ENCODE measurements at regions not wholly inside any gene's neighbourhood (a gene's known extent, or its start where the extent isn't known, plus 50 kb on each side); places are given as distances from the start of the nearest gene placed in this dataset.
A peak's percentile ranks its signal among the peaks of the same experiment; 100 is the strongest.
"Not testable (repeated sequence)": the region's sequence is repeated elsewhere in the genome, so short reads cannot be mapped to it uniquely, and the experiment has no call there.

GRCh38 chr1:244297087-244297486 lies 154.6 kb downstream of the ADSS2 start:
- TF ChIP-seq CTCF (IDR thresholded peaks at IDR 0.05): no peak
- Histone ChIP-seq H3K4me1 (no peaks in the 10 kb centered on the region), H3K27ac (no peak overlapping the region), H3K27me3 (ENCODE audit: insufficient read depth in 3 of 3, low read length in 2 of 3) (no peaks in the 10 kb centered on the region), H3K9me3 (no peaks in the 10 kb centered on the region), H3K4me3 (no peak overlapping the region), H3K36me3 (ENCODE audit: insufficient read depth in 1 of 2, low read depth in 1 of 2) (no peaks in the 10 kb centered on the region)
- DNase-seq (no peak), ATAC-seq (no peak)
- intact Hi-C loops (cut with DNase I): no loop called here
- WGBS, 3 donors: 81 to 88% (median 87%) methylated on average over 3 of the region's 3 CpGs

- H3K9me3 ChIP-seq: no peaks in the 10 kb centered on the region
Measured at GRCh38 chr1:244297616-244298015, 154.1 kb downstream of the ADSS2 start.

GRCh38 chr1:244300029-244300375 lies 151.7 kb downstream of the ADSS2 start:
- H3K4me1 ChIP-seq; H3K36me3 ChIP-seq (ENCODE audit: insufficient read depth in 1 of 2, low read depth in 1 of 2); H3K27ac ChIP-seq; H3K27me3 ChIP-seq (ENCODE audit: insufficient read depth in 3 of 3, low read length in 2 of 3); H3K9me3 ChIP-seq; DNase-seq; intact Hi-C loops (cut with DNase I); ATAC-seq: not testable (repeated sequence)
- peak overlapping the region; percentile 58 for H3K4me3 ChIP-seq
- WGBS, 3 donors: 94 to 96% (median 96%) methylated on average over 12 of the region's 12 CpGs

More at GRCh38 chr1:244297616-244298015, 154.1 kb downstream of the ADSS2 start:
- no peak for TF ChIP-seq CTCF (IDR thresholded peaks at IDR 0.05)
- no peaks in the 10 kb centered on the region for H3K27me3 ChIP-seq (ENCODE audit: insufficient read depth in 3 of 3, low read length in 2 of 3)
- H3K36me3 ChIP-seq (ENCODE audit: insufficient read depth in 1 of 2, low read depth in 1 of 2): no peaks in the 10 kb centered on the region
- WGBS, 3 donors: 62 to 74% (median 65%) methylated on average over 7 of the region's 7 CpGs
- intact Hi-C loops (cut with DNase I): no loop called here
- no peak for ATAC-seq
- no peak overlapping the region for H3K27ac ChIP-seq
- DNase-seq: no peak
- H3K4me1 ChIP-seq: no peaks in the 10 kb centered on the region
- no peak overlapping the region for H3K4me3 ChIP-seq

- 92 to 93% (median 93%) methylated on average over 5 of the region's 5 CpGs for WGBS, 3 donors
- no peaks in the 10 kb centered on the region for H3K9me3 ChIP-seq
- ATAC-seq (no peak), DNase-seq (no peak)
- intact Hi-C loops (cut with DNase I): no loop called here
- H3K36me3 ChIP-seq (ENCODE audit: insufficient read depth in 1 of 2, low read depth in 1 of 2): no peaks in the 10 kb centered on the region
- no peak for TF ChIP-seq CTCF (IDR thresholded peaks at IDR 0.05)
- no peak overlapping the region for H3K4me3 ChIP-seq
- H3K27ac ChIP-seq: no peak overlapping the region
- H3K4me1 ChIP-seq: no peaks in the 10 kb centered on the region
- H3K27me3 ChIP-seq (ENCODE audit: insufficient read depth in 3 of 3, low read length in 2 of 3): no peaks in the 10 kb centered on the region
Measured at GRCh38 chr1:244301595-244302130, 150.0 kb downstream of the ADSS2 start.

- Histone ChIP-seq H3K4me3 (no peak overlapping the region), H3K4me1 (no peaks in the 10 kb centered on the region), H3K9me3 (no peaks in the 10 kb centered on the region), H3K27ac (no peak overlapping the region), H3K27me3 (ENCODE audit: insufficient read depth in 3 of 3, low read length in 2 of 3) (no peaks in the 10 kb centered on the region), H3K36me3 (ENCODE audit: insufficient read depth in 1 of 2, low read depth in 1 of 2) (no peaks in the 10 kb centered on the region)
- 58 to 63% (median 61%) methylated on average over 11 of the region's 11 CpGs for WGBS, 3 donors
- ATAC-seq: no peak
- no peak for DNase-seq
- intact Hi-C loops (cut with DNase I): no loop called here
- no peak for TF ChIP-seq CTCF (IDR thresholded peaks at IDR 0.05)
Measured at GRCh38 chr1:244302876-244303609, 148.7 kb downstream of the ADSS2 start.
